Thyroid gland (tissue), 4 donors: ENCODE measurements at regions not wholly inside any gene's neighbourhood (a gene's known extent, or its start where the extent isn't known, plus 50 kb on each side); places are given as distances from the start of the nearest gene placed in this dataset.

Source experiments
- DNase-seq, 2 donors: peaks; one replicate each; pipeline ENCODE4 v3.0.0-alpha.2; 2019
- H3K27ac ChIP-seq, 3 donors: fragments of 200-600 bp; sonication (generic); 1 replicate in 2 of 3; 2 replicates in 1 of 3; pipeline ENCODE4 v1.5.1; 2016 to 2019; ENCODE audit warnings: mild to moderate bottlenecking in 1 of 3, moderate library complexity in 1 of 3
- H3K27me3 ChIP-seq: fragments of 200-600 bp; sonication (generic); one replicate; pipeline ENCODE4 v1.5.1; 2019
- H3K36me3 ChIP-seq, 2 donors: fragments of 200-600 bp; sonication (generic); one replicate each; pipeline ENCODE4 v1.5.1; 2016 to 2019
- H3K4me1 ChIP-seq, 2 donors: fragments of 200-600 bp; sonication (generic); one replicate each; pipeline ENCODE4 v1.5.1; 2017 to 2019
- H3K4me3 ChIP-seq, 3 donors: fragments of 200-600 bp; sonication (generic); replicated peaks in 1 of 3; 1 replicate in 2 of 3; 2 replicates in 1 of 3; pipeline ENCODE4 v1.5.1; 2016; ENCODE audit warnings: mild to moderate bottlenecking in 1 of 3
- H3K9me3 ChIP-seq: fragments of 200-600 bp; sonication (generic); one replicate; pipeline ENCODE4 v1.5.1; 2017
- POLR2A ChIP-seq, 2 donors: fragments of 450-650 bp; IDR thresholded peaks; one replicate each; pipeline ENCODE4 v1.6.1; 2017; ENCODE audit warnings: antibody characterized with exemption in 2 of 2, mild to moderate bottlenecking in 2 of 2, moderate library complexity in 1 of 2
- WGBS, 2 donors: methylation state at CpG; one replicate each; pipeline ENCODE4 v1.1.5; 2017; 5-methylcytosine and 5-hydroxymethylcytosine counted together
- intact Hi-C: fragments of 100-400 bp; cut with DNase I; formaldehyde crosslinking; loops from one replicate; pipeline ENCODE4 v1.15.1; 2023
- TF ChIP-seq, protein P1 (sequence below), 6 experiments: fragments of 200-600 bp in 3 of 6; fragments of 450-650 bp in 3 of 6; sonication (generic) in 3 of 6; IDR thresholded peaks; one replicate each; pipeline ENCODE4 v1.5.1; 2016 to 2019; ENCODE audit warnings: antibody characterized with exemption in 6 of 6, mild to moderate bottlenecking in 2 of 6, inconsistent platforms in 1 of 6, moderate library complexity in 1 of 6

DNA sequence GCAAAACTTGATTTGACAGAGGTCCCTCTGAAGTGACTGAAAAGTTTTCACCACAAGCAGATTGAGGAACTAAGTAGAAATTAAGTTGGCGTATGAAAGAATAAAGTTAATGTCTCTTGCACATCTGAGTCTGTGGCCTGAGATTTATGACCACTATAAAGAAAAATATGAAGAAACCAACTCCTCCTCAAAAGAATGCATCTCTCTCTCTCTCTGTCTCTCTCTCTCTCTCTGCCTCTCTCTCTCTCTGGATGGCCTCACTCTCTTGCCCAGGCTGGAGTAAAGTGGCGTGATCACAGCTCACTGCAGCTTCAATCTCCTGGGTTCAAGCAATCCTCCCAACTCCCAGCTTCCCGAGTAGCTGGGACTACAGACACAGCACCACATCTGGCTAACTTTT, 55.2 kb downstream of the RPL22L1 start:
- WGBS, 2 donors, result 75 to 81% methylated on average over 3 of the region's 3 CpGs
- intact Hi-C loops, result loop anchor here (5.0 kb wide), 1 partner anchor 398 kb away; the partner anchor contains the start of gene CLDN11
- TF ChIP-seq, protein P1, sequence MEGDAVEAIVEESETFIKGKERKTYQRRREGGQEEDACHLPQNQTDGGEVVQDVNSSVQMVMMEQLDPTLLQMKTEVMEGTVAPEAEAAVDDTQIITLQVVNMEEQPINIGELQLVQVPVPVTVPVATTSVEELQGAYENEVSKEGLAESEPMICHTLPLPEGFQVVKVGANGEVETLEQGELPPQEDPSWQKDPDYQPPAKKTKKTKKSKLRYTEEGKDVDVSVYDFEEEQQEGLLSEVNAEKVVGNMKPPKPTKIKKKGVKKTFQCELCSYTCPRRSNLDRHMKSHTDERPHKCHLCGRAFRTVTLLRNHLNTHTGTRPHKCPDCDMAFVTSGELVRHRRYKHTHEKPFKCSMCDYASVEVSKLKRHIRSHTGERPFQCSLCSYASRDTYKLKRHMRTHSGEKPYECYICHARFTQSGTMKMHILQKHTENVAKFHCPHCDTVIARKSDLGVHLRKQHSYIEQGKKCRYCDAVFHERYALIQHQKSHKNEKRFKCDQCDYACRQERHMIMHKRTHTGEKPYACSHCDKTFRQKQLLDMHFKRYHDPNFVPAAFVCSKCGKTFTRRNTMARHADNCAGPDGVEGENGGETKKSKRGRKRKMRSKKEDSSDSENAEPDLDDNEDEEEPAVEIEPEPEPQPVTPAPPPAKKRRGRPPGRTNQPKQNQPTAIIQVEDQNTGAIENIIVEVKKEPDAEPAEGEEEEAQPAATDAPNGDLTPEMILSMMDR (IDR thresholded peaks at IDR 0.05), result no peak
- no peak for TF ChIP-seq POLR2A (IDR thresholded peaks at IDR 0.05)
- Histone ChIP-seq H3K9me3 (no peaks in the 10 kb centered on the region), H3K36me3 (no peaks in the 10 kb centered on the region), H3K4me1 (peaks cover 3 to 4% of the 10 kb centered on the region in 2 donors), H3K27ac (no peak overlapping the region), H3K27me3 (no peaks in the 10 kb centered on the region), H3K4me3 (no peak overlapping the region)
- no peak for DNase-seq

GRCh38 chr3:170813266-170813665, 56.7 kb downstream of the RPL22L1 start:
- Histone ChIP-seq H3K27me3 (no peaks in the 10 kb centered on the region), H3K36me3 (no peaks in the 10 kb centered on the region), H3K4me1 (peaks cover 3 to 4% of the 10 kb centered on the region in 2 donors), H3K27ac (no peak overlapping the region), H3K4me3 (no peak overlapping the region), H3K9me3 (no peaks in the 10 kb centered on the region)
- WGBS, 2 donors, result 82 to 85% methylated on average over 5 of the region's 5 CpGs
- intact Hi-C loops, result loop anchor here (5.0 kb wide), 1 partner anchor 396 kb away; the partner anchor contains the start of gene CLDN11
- no peak for TF ChIP-seq POLR2A (IDR thresholded peaks at IDR 0.05)
- TF ChIP-seq, protein P1 (IDR thresholded peaks at IDR 0.05), result no peak
- no peak for DNase-seq

DNA sequence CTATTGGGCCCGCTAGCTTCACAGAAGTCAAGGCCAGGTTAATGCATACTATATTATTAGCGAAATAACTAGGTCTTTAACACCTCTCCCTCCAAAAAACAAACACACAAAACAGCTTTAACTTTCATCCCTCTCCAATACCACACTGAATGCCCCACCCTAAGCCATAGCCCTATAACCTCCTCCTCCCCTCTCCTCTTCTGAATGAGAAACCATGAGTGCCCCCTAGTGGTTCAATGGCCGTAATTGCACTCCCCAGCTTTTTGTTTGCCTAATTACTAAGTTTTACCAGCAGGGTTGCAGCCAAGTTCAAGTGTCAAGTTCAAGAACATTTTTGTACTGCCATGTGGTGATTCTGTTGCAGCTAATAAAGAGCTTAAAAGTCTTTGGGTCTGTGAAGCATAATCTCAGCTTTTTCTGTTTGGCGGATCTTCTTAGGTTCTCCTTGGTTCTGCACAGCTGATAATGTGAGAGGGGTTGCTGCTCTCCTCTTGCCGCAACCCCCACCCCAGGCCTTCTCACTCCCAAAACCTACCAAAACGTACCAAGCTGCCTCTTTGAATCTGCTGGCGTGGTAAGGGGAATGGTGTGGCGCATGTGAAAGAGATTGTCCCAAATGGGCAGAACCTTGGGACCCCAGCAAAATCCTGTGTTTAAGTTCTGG, 57.9 kb downstream of the RPL22L1 start:
- Histone ChIP-seq H3K4me1 (peaks cover 3 to 4% of the 10 kb centered on the region in 2 donors), H3K4me3 (no peak overlapping the region), H3K36me3 (no peaks in the 10 kb centered on the region), H3K9me3 (no peaks in the 10 kb centered on the region), H3K27ac (no peak overlapping the region), H3K27me3 (no peaks in the 10 kb centered on the region)
- intact Hi-C loops, result loop anchor here (5.0 kb wide), 1 partner anchor 395 kb away; the partner anchor contains the start of gene CLDN11
- TF ChIP-seq, protein P1 (IDR thresholded peaks at IDR 0.05), result peak; percentile 88 to 99 (median 94)
- TF ChIP-seq POLR2A (IDR thresholded peaks at IDR 0.05), result no peak
- DNase-seq, result peak; percentile 64 to 68
- 59 to 61% methylated on average over 8 of the region's 8 CpGs for WGBS, 2 donors

GRCh38 chr3:170811515-170811914, 58.5 kb downstream of the RPL22L1 start:
- intact Hi-C loops, result loop anchor here (5.0 kb wide), 1 partner anchor 394 kb away; the partner anchor contains the start of gene CLDN11
- Histone ChIP-seq H3K36me3 (no peaks in the 10 kb centered on the region), H3K9me3 (no peaks in the 10 kb centered on the region), H3K27me3 (no peaks in the 10 kb centered on the region), H3K27ac (no peak overlapping the region), H3K4me3 (no peak overlapping the region), H3K4me1 (peaks cover 3 to 4% of the 10 kb centered on the region in 2 donors)
- 71% methylated on average over 5 of the region's 5 CpGs for WGBS, 2 donors
- no peak for DNase-seq
- TF ChIP-seq, protein P1 (IDR thresholded peaks at IDR 0.05), result no peak
- TF ChIP-seq POLR2A (IDR thresholded peaks at IDR 0.05), result no peak

DNA sequence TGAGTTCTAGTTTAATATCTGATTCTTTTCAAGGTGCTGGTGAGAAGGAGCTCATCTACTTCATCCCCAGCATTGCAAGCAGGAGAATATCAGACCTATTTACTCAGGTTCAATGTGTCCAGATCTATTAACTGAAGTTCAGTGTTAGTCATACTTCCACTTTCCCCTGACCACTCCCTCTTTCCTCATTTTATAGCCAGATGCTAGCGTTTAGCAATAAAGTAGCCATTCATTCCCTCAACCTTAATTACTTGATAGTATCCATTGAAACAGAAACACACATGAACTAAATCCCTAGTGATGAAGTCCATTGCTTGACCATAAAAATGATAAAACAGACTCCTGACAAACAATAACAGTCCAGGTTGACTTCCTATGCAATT, 60.0 kb downstream of the RPL22L1 start:
- intact Hi-C loops, result loop anchor here (5.0 kb wide), 1 partner anchor 393 kb away; the partner anchor contains the start of gene CLDN11
- DNase-seq, result no peak
- Histone ChIP-seq H3K9me3 (no peaks in the 10 kb centered on the region), H3K4me3 (no peak overlapping the region), H3K4me1 (peaks cover 3 to 4% of the 10 kb centered on the region in 2 donors), H3K27ac (no peak overlapping the region), H3K36me3 (no peaks in the 10 kb centered on the region), H3K27me3 (no peaks in the 10 kb centered on the region)
- WGBS, 2 donors, result 42 to 62% methylated on average over 1 of the region's 1 CpG
- TF ChIP-seq, protein P1 (IDR thresholded peaks at IDR 0.05), result no peak
- TF ChIP-seq POLR2A (IDR thresholded peaks at IDR 0.05), result no peak
